ENCODE measurements at regions not wholly inside any gene's neighbourhood (a gene's known extent, or its start where the extent isn't known, plus 50 kb on each side); places are given as distances from the start of the nearest gene placed in this dataset.

- Histone ChIP-seq H3K27ac (ENCODE audit: low read depth in 1 of 2, low read length in 2 of 2) (no peak overlapping the region), H3K4me1 (ENCODE audit: control insufficient read depth in 4 of 4, insufficient read depth in 4 of 4, low read length in 3 of 4) (no peaks in the 10 kb centered on the region), H3K9me3 (ENCODE audit: control insufficient read depth in 4 of 4, low read length in 3 of 4) (no peaks in the 10 kb centered on the region), H3K27me3 (ENCODE audit: control insufficient read depth in 4 of 4, insufficient read depth in 4 of 4, low read length in 3 of 4) (no peaks in the 10 kb centered on the region), H3K9ac (ENCODE audit: low read depth in 1 of 2, low read length in 2 of 2) (no peak overlapping the region), H3K4me3 (ENCODE audit: low read depth in 1 of 3, low read length in 3 of 3) (no peak overlapping the region), H3K36me3 (ENCODE audit: control insufficient read depth in 4 of 4, insufficient read depth in 3 of 4, low read depth in 1 of 4, low read length in 3 of 4) (no peaks in the 10 kb centered on the region)
- WGBS, result 94% methylated on average over 2 of the region's 2 CpGs
- DNase-seq (ENCODE audit: low spot score), result no peak
- no peak for TF ChIP-seq JUND (IDR thresholded peaks at IDR 0.05)
- TF ChIP-seq, protein P1, sequence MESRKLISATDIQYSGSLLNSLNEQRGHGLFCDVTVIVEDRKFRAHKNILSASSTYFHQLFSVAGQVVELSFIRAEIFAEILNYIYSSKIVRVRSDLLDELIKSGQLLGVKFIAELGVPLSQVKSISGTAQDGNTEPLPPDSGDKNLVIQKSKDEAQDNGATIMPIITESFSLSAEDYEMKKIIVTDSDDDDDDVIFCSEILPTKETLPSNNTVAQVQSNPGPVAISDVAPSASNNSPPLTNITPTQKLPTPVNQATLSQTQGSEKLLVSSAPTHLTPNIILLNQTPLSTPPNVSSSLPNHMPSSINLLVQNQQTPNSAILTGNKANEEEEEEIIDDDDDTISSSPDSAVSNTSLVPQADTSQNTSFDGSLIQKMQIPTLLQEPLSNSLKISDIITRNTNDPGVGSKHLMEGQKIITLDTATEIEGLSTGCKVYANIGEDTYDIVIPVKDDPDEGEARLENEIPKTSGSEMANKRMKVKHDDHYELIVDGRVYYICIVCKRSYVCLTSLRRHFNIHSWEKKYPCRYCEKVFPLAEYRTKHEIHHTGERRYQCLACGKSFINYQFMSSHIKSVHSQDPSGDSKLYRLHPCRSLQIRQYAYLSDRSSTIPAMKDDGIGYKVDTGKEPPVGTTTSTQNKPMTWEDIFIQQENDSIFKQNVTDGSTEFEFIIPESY (IDR thresholded peaks at IDR 0.05), result no peak
- TF ChIP-seq, protein P2, sequence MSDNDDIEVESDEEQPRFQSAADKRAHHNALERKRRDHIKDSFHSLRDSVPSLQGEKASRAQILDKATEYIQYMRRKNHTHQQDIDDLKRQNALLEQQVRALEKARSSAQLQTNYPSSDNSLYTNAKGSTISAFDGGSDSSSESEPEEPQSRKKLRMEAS (IDR thresholded peaks at IDR 0.05), result no peak
Observed at GRCh38 chrX:50971395-50971794, 60.9 kb downstream of the BMP15 start.

DNA sequence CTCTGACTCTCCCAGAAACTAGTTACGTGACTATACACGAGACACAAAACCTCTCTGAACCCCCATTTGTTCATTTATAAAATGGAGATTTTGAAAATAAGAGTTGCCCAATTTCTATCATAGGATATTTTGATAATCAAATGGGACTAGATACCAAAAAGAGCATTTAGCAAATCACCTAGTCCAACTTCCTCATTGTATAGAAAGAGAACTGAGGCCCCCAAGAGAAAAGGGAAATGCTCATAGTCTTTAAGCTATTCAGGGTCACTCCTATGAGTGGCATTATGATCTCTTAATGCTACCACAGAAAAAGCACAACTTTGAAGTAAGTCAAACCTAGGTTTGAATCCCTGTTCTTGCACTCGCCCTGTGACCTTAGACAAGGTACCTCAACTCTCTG, 62.7 kb downstream of the BMP15 start:
- peaks cover 0 to 2% (median 0%) of the 10 kb centered on the region in 4 donors for H3K27me3 ChIP-seq (ENCODE audit: control insufficient read depth in 4 of 4, insufficient read depth in 4 of 4, low read length in 3 of 4)
- TF ChIP-seq EGR1 (IDR thresholded peaks at IDR 0.05; ENCODE audit: low read depth in 2 of 2) (no peak), GABPA (IDR thresholded peaks at IDR 0.05 in 1 of 2, conservative IDR thresholded peaks at IDR 0.05 in 1 of 2) (no peak), YY1 (IDR thresholded peaks at IDR 0.05) (no peak), FOXA1 (IDR thresholded peaks at IDR 0.05) (no peak), HNF4A (conservative IDR thresholded peaks at IDR 0.05) (no peak), RAD21 (IDR thresholded peaks at IDR 0.05) (no peak), SP1 (IDR thresholded peaks at IDR 0.05) (no peak), JUND (IDR thresholded peaks at IDR 0.05) (no peak), TAF1 (conservative IDR thresholded peaks at IDR 0.05) (no peak), REST (IDR thresholded peaks at IDR 0.05) (no peak), HNF4G (IDR thresholded peaks at IDR 0.05) (no peak)
- TF ChIP-seq, protein P3, sequence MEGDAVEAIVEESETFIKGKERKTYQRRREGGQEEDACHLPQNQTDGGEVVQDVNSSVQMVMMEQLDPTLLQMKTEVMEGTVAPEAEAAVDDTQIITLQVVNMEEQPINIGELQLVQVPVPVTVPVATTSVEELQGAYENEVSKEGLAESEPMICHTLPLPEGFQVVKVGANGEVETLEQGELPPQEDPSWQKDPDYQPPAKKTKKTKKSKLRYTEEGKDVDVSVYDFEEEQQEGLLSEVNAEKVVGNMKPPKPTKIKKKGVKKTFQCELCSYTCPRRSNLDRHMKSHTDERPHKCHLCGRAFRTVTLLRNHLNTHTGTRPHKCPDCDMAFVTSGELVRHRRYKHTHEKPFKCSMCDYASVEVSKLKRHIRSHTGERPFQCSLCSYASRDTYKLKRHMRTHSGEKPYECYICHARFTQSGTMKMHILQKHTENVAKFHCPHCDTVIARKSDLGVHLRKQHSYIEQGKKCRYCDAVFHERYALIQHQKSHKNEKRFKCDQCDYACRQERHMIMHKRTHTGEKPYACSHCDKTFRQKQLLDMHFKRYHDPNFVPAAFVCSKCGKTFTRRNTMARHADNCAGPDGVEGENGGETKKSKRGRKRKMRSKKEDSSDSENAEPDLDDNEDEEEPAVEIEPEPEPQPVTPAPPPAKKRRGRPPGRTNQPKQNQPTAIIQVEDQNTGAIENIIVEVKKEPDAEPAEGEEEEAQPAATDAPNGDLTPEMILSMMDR (IDR thresholded peaks at IDR 0.05; ENCODE audit: low read depth, low read length, missing input control), result no peak
- TF ChIP-seq, protein P1 (IDR thresholded peaks at IDR 0.05), result no peak
- WGBS, result 83% methylated on average over 3 of the region's 3 CpGs

More for the DNA sequence above, 62.7 kb downstream of the BMP15 start:
- no peak for DNase-seq (ENCODE audit: low spot score)
- Histone ChIP-seq H3K4me3 (ENCODE audit: low read depth in 1 of 3, low read length in 3 of 3) (no peak overlapping the region), H3K9ac (ENCODE audit: low read depth in 1 of 2, low read length in 2 of 2) (no peak overlapping the region), H3K4me1 (ENCODE audit: control insufficient read depth in 4 of 4, insufficient read depth in 4 of 4, low read length in 3 of 4) (no peaks in the 10 kb centered on the region), H3K36me3 (ENCODE audit: control insufficient read depth in 4 of 4, insufficient read depth in 3 of 4, low read depth in 1 of 4, low read length in 3 of 4) (no peaks in the 10 kb centered on the region), H3K9me3 (ENCODE audit: control insufficient read depth in 4 of 4, low read length in 3 of 4) (no peaks in the 10 kb centered on the region), H3K27ac (ENCODE audit: low read depth in 1 of 2, low read length in 2 of 2) (no peak overlapping the region)
